Neutrophil (primary cell): ENCODE measurements at regions not wholly inside any gene's neighbourhood (a gene's known extent, or its start where the extent isn't known, plus 50 kb on each side); places are given as distances from the start of the nearest gene placed in this dataset.

Source experiments
- H3K27ac ChIP-seq: fragments of 200-600 bp; sonication (generic); 2 replicates; pipeline ENCODE4 v1.5.1; 2016; ENCODE audit warnings: mild to moderate bottlenecking, moderate library complexity
- H3K27me3 ChIP-seq: fragments of 200-600 bp; sonication (generic); 2 replicates; pipeline ENCODE4 v1.6.0; 2016; ENCODE audit warnings: mild to moderate bottlenecking
- H3K36me3 ChIP-seq: fragments of 200-600 bp; sonication (generic); 2 replicates; pipeline ENCODE4 v1.5.1; 2017
- H3K4me1 ChIP-seq, 2 experiments: fragments of 200-600 bp in 1 of 2; sonication (generic) in 1 of 2; 1 replicate in 1 of 2; 2 replicates in 1 of 2; pipeline versions ENCODE4 v1.5.1 to v1.6.1; 2013 to 2016; ENCODE audit warnings: low read depth in 1 of 2, low read length in 1 of 2, mild to moderate bottlenecking in 1 of 2, moderate library complexity in 1 of 2; ENCODE audit not compliant: control insufficient read depth in 1 of 2, insufficient read depth in 1 of 2
- H3K4me3 ChIP-seq, 2 experiments: fragments of 200-600 bp in 1 of 2; sonication (generic) in 1 of 2; 1 replicate in 1 of 2; 2 replicates in 1 of 2; pipeline ENCODE4 v1.5.1; 2013 to 2016; ENCODE audit warnings: low read depth in 1 of 2, low read length in 1 of 2, mild to moderate bottlenecking in 1 of 2, moderate library complexity in 1 of 2
- H3K9me3 ChIP-seq: fragments of 200-600 bp; sonication (generic); 2 replicates; pipeline ENCODE4 v1.5.1; 2016
- CTCF ChIP-seq: fragments of 200-600 bp; sonication (generic); IDR thresholded peaks from 2 replicates; pipeline ENCODE4 v1.5.1; 2016; ENCODE audit warnings: antibody characterized with exemption

- H3K4me1 ChIP-seq, result no peaks in the 10 kb centered on the region
- H3K4me3 ChIP-seq, result no peak overlapping the region
- no peaks in the 10 kb centered on the region for H3K36me3 ChIP-seq
- TF ChIP-seq CTCF, result no peak
- H3K27ac ChIP-seq, result no peak overlapping the region
- H3K27me3 ChIP-seq, result no peaks in the 10 kb centered on the region
- H3K9me3 ChIP-seq, result no peaks in the 10 kb centered on the region
These were observed 390.6 kb downstream of the HAPSTR1 start for GRCh38 chr16:9481747-9482730.

GRCh38 chr16:9484426-9484825 lies 393.0 kb downstream of the HAPSTR1 start:
- Histone ChIP-seq H3K4me3 (no peak overlapping the region), H3K36me3 (no peaks in the 10 kb centered on the region), H3K27me3 (no peaks in the 10 kb centered on the region), H3K4me1 (no peaks in the 10 kb centered on the region), H3K27ac (no peak overlapping the region), H3K9me3 (no peaks in the 10 kb centered on the region)
- no peak for TF ChIP-seq CTCF

- Histone ChIP-seq H3K9me3 (no peaks in the 10 kb centered on the region), H3K4me3 (no peak overlapping the region), H3K27ac (no peak overlapping the region), H3K4me1 (no peaks in the 10 kb centered on the region), H3K27me3 (no peaks in the 10 kb centered on the region), H3K36me3 (no peaks in the 10 kb centered on the region)
- no peak for TF ChIP-seq CTCF
These were observed 393.4 kb downstream of the HAPSTR1 start for GRCh38 chr16:9484881-9485280.

GRCh38 chr16:9489835-9490467 lies 398.5 kb downstream of the HAPSTR1 start:
- H3K4me1 ChIP-seq, result no peaks in the 10 kb centered on the region
- H3K36me3 ChIP-seq, result no peaks in the 10 kb centered on the region
- no peak overlapping the region for H3K27ac ChIP-seq
- H3K4me3 ChIP-seq, result no peak overlapping the region
- no peaks in the 10 kb centered on the region for H3K27me3 ChIP-seq
- no peaks in the 10 kb centered on the region for H3K9me3 ChIP-seq
- TF ChIP-seq CTCF, result no peak

GRCh38 chr16:9495824-9496223 lies 404.4 kb downstream of the HAPSTR1 start:
- Histone ChIP-seq H3K4me3 (no peak overlapping the region), H3K36me3 (no peaks in the 10 kb centered on the region), H3K9me3 (no peaks in the 10 kb centered on the region), H3K27me3 (no peaks in the 10 kb centered on the region), H3K27ac (no peak overlapping the region), H3K4me1 (no peaks in the 10 kb centered on the region)
- no peak for TF ChIP-seq CTCF
